Chondrocyte (in vitro differentiated cells): ENCODE measurements at regions not wholly inside any gene's neighbourhood (a gene's known extent, or its start where the extent isn't known, plus 50 kb on each side); places are given as distances from the start of the nearest gene placed in this dataset.

Experiments
- DNase-seq: peaks from one replicate; pipeline ENCODE4 v3.0.0; 2021; ENCODE audit warnings: mixed read lengths, low spot score
- H3K27ac Mint-ChIP-seq: one replicate; pipeline ENCODE4 v1.8.0; 2021; ENCODE audit warnings: mild to moderate bottlenecking, moderate library complexity, mixed read lengths; ENCODE audit not compliant: unreplicated experiment
- H3K27me3 Mint-ChIP-seq: 2 replicates; pipeline ENCODE4 v1.8.0; 2021; ENCODE audit warnings: low read depth, mixed read lengths
- H3K36me3 Mint-ChIP-seq: 2 replicates; pipeline ENCODE4 v1.8.0; 2021; ENCODE audit warnings: low read depth, mixed read lengths
- H3K4me1 Mint-ChIP-seq: 2 replicates; pipeline ENCODE4 v1.8.0; 2021; ENCODE audit warnings: low read depth, mild to moderate bottlenecking, mixed read lengths
- H3K4me3 Mint-ChIP-seq: one replicate; pipeline ENCODE4 v1.8.0; 2021; ENCODE audit warnings: mild to moderate bottlenecking, moderate library complexity, mixed read lengths; ENCODE audit not compliant: unreplicated experiment
- H3K9me3 Mint-ChIP-seq: 2 replicates; pipeline ENCODE4 v1.8.0; 2021; ENCODE audit warnings: low read depth, mixed read lengths
- CTCF ChIP-seq: fragments of 200-600 bp; sonication (generic); IDR thresholded peaks from 2 replicates; pipeline ENCODE4 v1.5.0; 2021; ENCODE audit warnings: antibody characterized with exemption, mild to moderate bottlenecking, moderate library complexity

GRCh38 chr18:42296192-42296591 lies 341.2 kb downstream of the PIK3C3 start:
- Mint-ChIP-seq H3K4me1 (peaks cover 3% of the 10 kb centered on the region), H3K9me3 (peaks cover 4% of the 10 kb centered on the region), H3K4me3 (no peak overlapping the region), H3K27me3 (peaks cover 7% of the 10 kb centered on the region), H3K36me3 (no peaks in the 10 kb centered on the region), H3K27ac (no peak overlapping the region)
- no peak for DNase-seq
- TF ChIP-seq CTCF = no peak

- DNase-seq = no peak
- Mint-ChIP-seq H3K36me3 (no peaks in the 10 kb centered on the region), H3K27me3 (peaks cover 7% of the 10 kb centered on the region), H3K4me1 (peaks cover 3% of the 10 kb centered on the region), H3K9me3 (peaks cover 4% of the 10 kb centered on the region), H3K27ac (no peak overlapping the region), H3K4me3 (no peak overlapping the region)
- TF ChIP-seq CTCF = no peak
Observed at GRCh38 chr18:42296723-42297122, 341.7 kb downstream of the PIK3C3 start.

- H3K27me3 Mint-ChIP-seq = peaks cover 4% of the 10 kb centered on the region
- H3K9me3 Mint-ChIP-seq = no peaks in the 10 kb centered on the region
- no peak overlapping the region for H3K27ac Mint-ChIP-seq
- TF ChIP-seq CTCF = peak; percentile 97
- peaks cover 3% of the 10 kb centered on the region for H3K4me1 Mint-ChIP-seq
- no peaks in the 10 kb centered on the region for H3K36me3 Mint-ChIP-seq
- H3K4me3 Mint-ChIP-seq = no peak overlapping the region
- DNase-seq = no peak
Observed at GRCh38 chr18:42298759-42299675, 344.0 kb downstream of the PIK3C3 start.

GRCh38 chr18:42305869-42306593 lies 351.0 kb downstream of the PIK3C3 start:
- no peaks in the 10 kb centered on the region for H3K27me3 Mint-ChIP-seq
- H3K36me3 Mint-ChIP-seq = no peaks in the 10 kb centered on the region
- H3K4me1 Mint-ChIP-seq = peaks cover 17% of the 10 kb centered on the region
- no peak for TF ChIP-seq CTCF
- no peaks in the 10 kb centered on the region for H3K9me3 Mint-ChIP-seq
- no peak for DNase-seq
- peak overlapping the region; percentile 13 for H3K27ac Mint-ChIP-seq
- H3K4me3 Mint-ChIP-seq = no peak overlapping the region

- no peak overlapping the region for H3K27ac Mint-ChIP-seq
- no peaks in the 10 kb centered on the region for H3K36me3 Mint-ChIP-seq
- no peak for DNase-seq
- no peak overlapping the region for H3K4me3 Mint-ChIP-seq
- H3K9me3 Mint-ChIP-seq = no peaks in the 10 kb centered on the region
- H3K27me3 Mint-ChIP-seq = no peaks in the 10 kb centered on the region
- H3K4me1 Mint-ChIP-seq = peaks cover 18% of the 10 kb centered on the region
- TF ChIP-seq CTCF = no peak
Observed at GRCh38 chr18:42306594-42306980, 351.6 kb downstream of the PIK3C3 start.
